ENCODE measurements at regions not wholly inside any gene's neighbourhood (a gene's known extent, or its start where the extent isn't known, plus 50 kb on each side); places are given as distances from the start of the nearest gene placed in this dataset.

- TF ChIP-seq, protein P1, sequence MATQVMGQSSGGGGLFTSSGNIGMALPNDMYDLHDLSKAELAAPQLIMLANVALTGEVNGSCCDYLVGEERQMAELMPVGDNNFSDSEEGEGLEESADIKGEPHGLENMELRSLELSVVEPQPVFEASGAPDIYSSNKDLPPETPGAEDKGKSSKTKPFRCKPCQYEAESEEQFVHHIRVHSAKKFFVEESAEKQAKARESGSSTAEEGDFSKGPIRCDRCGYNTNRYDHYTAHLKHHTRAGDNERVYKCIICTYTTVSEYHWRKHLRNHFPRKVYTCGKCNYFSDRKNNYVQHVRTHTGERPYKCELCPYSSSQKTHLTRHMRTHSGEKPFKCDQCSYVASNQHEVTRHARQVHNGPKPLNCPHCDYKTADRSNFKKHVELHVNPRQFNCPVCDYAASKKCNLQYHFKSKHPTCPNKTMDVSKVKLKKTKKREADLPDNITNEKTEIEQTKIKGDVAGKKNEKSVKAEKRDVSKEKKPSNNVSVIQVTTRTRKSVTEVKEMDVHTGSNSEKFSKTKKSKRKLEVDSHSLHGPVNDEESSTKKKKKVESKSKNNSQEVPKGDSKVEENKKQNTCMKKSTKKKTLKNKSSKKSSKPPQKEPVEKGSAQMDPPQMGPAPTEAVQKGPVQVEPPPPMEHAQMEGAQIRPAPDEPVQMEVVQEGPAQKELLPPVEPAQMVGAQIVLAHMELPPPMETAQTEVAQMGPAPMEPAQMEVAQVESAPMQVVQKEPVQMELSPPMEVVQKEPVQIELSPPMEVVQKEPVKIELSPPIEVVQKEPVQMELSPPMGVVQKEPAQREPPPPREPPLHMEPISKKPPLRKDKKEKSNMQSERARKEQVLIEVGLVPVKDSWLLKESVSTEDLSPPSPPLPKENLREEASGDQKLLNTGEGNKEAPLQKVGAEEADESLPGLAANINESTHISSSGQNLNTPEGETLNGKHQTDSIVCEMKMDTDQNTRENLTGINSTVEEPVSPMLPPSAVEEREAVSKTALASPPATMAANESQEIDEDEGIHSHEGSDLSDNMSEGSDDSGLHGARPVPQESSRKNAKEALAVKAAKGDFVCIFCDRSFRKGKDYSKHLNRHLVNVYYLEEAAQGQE (IDR thresholded peaks at IDR 0.05; ENCODE audit: unreplicated experiment), result no peak
- TF ChIP-seq STAT1 (IDR thresholded peaks at IDR 0.05; ENCODE audit: unreplicated experiment) (no peak), EZH2phosphoT487 (IDR thresholded peaks at IDR 0.05; ENCODE audit: unreplicated experiment) (no peak), NANOG (IDR thresholded peaks at IDR 0.05; ENCODE audit: borderline replicate concordance) (no peak)
Measured at GRCh38 chr4:144209491-144209890, 69.0 kb upstream of the GYPA start (continued).

DNA sequence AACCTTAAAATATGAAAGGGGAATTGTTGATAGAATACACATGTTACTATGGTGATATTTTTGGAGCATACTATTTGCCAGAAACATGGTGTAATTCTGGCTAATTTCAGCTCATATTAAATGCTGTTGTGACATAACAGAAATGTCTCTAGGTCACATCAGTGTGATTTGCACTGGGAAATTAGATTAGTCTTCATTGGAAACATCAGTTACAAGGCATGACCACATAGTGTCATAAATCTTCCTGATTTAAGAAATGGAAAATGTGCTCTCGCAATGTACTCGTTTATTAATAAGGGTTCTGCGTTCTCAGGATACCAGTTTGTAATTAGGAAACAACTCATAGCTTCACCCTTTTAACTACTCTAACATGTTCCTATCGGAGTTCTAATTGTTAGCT, 72.9 kb upstream of the GYPA start:
- Mint-ChIP-seq H3K27me3 (ENCODE audit: insufficient read depth, low read depth, poor library complexity) (no peaks in the 10 kb centered on the region), H3K4me3 (no peak overlapping the region), H3K36me3 (ENCODE audit: low read depth) (no peaks in the 10 kb centered on the region; the same call in 2 of the 3 replicates), H3K27ac (no peak overlapping the region), H3K9me3 (peaks cover 10% of the 10 kb centered on the region; the same call in 2 of the 3 replicates), H3K4me1 (no peaks in the 10 kb centered on the region)
- H3K27me3 ChIP-seq (ENCODE audit: insufficient read depth), result no peaks in the 10 kb centered on the region
- H3K79me2 ChIP-seq (replicated peaks; ENCODE audit: insufficient read depth), result no peaks in the 10 kb centered on the region
- no peaks in the 10 kb centered on the region for H3K36me3 ChIP-seq (ENCODE audit: insufficient read depth)
- no peak overlapping the region for H3K4me2 ChIP-seq
- H3K4me1 ChIP-seq (ENCODE audit: insufficient read depth), result no peaks in the 10 kb centered on the region
- H2AFZ ChIP-seq, result no peak overlapping the region
- H3K9me2 ChIP-seq (ENCODE audit: insufficient read depth), result no peaks in the 10 kb centered on the region
- H4K20me1 ChIP-seq (replicated peaks; ENCODE audit: insufficient read depth), result no peaks in the 10 kb centered on the region
- no peak for ATAC-seq
- no peaks in the 10 kb centered on the region for H3F3A ChIP-seq (replicated peaks; ENCODE audit: low read depth)
- no peak for DNase-seq (ENCODE audit: low spot score)
- H3K4me3 ChIP-seq, result no peak overlapping the region
- no peak overlapping the region for H3K27ac ChIP-seq (ENCODE audit: low read depth)
- TF ChIP-seq STAT1 (IDR thresholded peaks at IDR 0.05; ENCODE audit: unreplicated experiment) (no peak), POLR2AphosphoS5 (IDR thresholded peaks at IDR 0.05; ENCODE audit: low read depth) (no peak), ZNF331 (CRISPR knock-in tag; IDR thresholded peaks at IDR 0.05; ENCODE audit: low read depth) (no peak), EZH2 (IDR thresholded peaks at IDR 0.05; ENCODE audit: low read depth, unreplicated experiment) (no peak), JUNB (IDR thresholded peaks at IDR 0.05; ENCODE audit: unreplicated experiment) (no peak), CREB1 (CRISPR knock-in tag; IDR thresholded peaks at IDR 0.05; ENCODE audit: low read depth) (no peak), NANOG (IDR thresholded peaks at IDR 0.05; ENCODE audit: borderline replicate concordance) (no peak)
- TF ChIP-seq, protein P2, sequence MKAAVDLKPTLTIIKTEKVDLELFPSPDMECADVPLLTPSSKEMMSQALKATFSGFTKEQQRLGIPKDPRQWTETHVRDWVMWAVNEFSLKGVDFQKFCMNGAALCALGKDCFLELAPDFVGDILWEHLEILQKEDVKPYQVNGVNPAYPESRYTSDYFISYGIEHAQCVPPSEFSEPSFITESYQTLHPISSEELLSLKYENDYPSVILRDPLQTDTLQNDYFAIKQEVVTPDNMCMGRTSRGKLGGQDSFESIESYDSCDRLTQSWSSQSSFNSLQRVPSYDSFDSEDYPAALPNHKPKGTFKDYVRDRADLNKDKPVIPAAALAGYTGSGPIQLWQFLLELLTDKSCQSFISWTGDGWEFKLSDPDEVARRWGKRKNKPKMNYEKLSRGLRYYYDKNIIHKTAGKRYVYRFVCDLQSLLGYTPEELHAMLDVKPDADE (IDR thresholded peaks at IDR 0.05), result no peak
- TF ChIP-seq, protein P3, sequence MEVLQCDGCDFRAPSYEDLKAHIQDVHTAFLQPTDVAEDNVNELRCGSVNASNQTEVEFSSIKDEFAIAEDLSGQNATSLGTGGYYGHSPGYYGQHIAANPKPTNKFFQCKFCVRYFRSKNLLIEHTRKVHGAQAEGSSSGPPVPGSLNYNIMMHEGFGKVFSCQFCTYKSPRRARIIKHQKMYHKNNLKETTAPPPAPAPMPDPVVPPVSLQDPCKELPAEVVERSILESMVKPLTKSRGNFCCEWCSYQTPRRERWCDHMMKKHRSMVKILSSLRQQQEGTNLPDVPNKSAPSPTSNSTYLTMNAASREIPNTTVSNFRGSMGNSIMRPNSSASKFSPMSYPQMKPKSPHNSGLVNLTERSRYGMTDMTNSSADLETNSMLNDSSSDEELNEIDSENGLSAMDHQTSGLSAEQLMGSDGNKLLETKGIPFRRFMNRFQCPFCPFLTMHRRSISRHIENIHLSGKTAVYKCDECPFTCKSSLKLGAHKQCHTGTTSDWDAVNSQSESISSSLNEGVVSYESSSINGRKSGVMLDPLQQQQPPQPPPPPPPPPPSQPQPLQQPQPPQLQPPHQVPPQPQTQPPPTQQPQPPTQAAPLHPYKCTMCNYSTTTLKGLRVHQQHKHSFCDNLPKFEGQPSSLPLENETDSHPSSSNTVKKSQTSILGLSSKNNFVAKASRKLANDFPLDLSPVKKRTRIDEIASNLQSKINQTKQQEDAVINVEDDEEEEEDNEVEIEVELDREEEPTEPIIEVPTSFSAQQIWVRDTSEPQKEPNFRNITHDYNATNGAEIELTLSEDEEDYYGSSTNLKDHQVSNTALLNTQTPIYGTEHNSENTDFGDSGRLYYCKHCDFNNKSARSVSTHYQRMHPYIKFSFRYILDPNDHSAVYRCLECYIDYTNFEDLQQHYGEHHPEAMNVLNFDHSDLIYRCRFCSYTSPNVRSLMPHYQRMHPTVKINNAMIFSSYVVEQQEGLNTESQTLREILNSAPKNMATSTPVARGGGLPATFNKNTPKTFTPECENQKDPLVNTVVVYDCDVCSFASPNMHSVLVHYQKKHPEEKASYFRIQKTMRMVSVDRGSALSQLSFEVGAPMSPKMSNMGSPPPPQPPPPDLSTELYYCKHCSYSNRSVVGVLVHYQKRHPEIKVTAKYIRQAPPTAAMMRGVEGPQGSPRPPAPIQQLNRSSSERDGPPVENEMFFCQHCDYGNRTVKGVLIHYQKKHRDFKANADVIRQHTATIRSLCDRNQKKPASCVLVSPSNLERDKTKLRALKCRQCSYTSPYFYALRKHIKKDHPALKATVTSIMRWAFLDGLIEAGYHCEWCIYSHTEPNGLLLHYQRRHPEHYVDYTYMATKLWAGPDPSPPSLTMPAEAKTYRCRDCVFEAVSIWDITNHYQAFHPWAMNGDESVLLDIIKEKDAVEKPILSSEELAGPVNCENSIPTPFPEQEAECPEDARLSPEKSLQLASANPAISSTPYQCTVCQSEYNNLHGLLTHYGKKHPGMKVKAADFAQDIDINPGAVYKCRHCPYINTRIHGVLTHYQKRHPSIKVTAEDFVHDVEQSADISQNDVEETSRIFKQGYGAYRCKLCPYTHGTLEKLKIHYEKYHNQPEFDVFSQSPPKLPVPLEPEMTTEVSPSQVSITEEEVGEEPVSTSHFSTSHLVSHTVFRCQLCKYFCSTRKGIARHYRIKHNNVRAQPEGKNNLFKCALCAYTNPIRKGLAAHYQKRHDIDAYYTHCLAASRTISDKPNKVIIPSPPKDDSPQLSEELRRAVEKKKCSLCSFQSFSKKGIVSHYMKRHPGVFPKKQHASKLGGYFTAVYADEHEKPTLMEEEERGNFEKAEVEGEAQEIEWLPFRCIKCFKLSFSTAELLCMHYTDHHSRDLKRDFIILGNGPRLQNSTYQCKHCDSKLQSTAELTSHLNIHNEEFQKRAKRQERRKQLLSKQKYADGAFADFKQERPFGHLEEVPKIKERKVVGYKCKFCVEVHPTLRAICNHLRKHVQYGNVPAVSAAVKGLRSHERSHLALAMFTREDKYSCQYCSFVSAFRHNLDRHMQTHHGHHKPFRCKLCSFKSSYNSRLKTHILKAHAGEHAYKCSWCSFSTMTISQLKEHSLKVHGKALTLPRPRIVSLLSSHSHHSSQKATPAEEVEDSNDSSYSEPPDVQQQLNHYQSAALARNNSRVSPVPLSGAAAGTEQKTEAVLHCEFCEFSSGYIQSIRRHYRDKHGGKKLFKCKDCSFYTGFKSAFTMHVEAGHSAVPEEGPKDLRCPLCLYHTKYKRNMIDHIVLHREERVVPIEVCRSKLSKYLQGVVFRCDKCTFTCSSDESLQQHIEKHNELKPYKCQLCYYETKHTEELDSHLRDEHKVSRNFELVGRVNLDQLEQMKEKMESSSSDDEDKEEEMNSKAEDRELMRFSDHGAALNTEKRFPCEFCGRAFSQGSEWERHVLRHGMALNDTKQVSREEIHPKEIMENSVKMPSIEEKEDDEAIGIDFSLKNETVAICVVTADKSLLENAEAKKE (CRISPR knock-in tag; IDR thresholded peaks at IDR 0.05), result no peak
- TF ChIP-seq, protein P4, sequence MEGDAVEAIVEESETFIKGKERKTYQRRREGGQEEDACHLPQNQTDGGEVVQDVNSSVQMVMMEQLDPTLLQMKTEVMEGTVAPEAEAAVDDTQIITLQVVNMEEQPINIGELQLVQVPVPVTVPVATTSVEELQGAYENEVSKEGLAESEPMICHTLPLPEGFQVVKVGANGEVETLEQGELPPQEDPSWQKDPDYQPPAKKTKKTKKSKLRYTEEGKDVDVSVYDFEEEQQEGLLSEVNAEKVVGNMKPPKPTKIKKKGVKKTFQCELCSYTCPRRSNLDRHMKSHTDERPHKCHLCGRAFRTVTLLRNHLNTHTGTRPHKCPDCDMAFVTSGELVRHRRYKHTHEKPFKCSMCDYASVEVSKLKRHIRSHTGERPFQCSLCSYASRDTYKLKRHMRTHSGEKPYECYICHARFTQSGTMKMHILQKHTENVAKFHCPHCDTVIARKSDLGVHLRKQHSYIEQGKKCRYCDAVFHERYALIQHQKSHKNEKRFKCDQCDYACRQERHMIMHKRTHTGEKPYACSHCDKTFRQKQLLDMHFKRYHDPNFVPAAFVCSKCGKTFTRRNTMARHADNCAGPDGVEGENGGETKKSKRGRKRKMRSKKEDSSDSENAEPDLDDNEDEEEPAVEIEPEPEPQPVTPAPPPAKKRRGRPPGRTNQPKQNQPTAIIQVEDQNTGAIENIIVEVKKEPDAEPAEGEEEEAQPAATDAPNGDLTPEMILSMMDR (conservative IDR thresholded peaks at IDR 0.05; ENCODE audit: low read depth in 2 of 2), result no peak
